Ovary (tissue), 3 donors: ENCODE measurements at regions not wholly inside any gene's neighbourhood (a gene's known extent, or its start where the extent isn't known, plus 50 kb on each side); places are given as distances from the start of the nearest gene placed in this dataset.

Source experiments
- CTCF ChIP-seq, 3 donors: fragments of 450-650 bp in 2 of 3; fragments of 200-600 bp in 1 of 3; IDR thresholded peaks; one replicate each; pipeline versions ENCODE4 v1.5.1 to v1.8.0; 2016 to 2022; ENCODE audit warnings: antibody characterized with exemption in 3 of 3, mild to moderate bottlenecking in 1 of 3
- EP300 ChIP-seq: sonication (generic); formaldehyde crosslinking; IDR thresholded peaks from one replicate; pipeline ENCODE4 v1.6.1; 2017; ENCODE audit warnings: antibody characterized with exemption
- POLR2A ChIP-seq: fragments of 450-650 bp; IDR thresholded peaks from one replicate; pipeline ENCODE4 v1.6.1; 2017; ENCODE audit warnings: antibody characterized with exemption, mild to moderate bottlenecking, moderate library complexity
- donor health status: DM: no; HTN: no; CAD: no.

- TF ChIP-seq POLR2A (no peak), CTCF (IDR thresholded peaks at IDR 0.05) (no peak), EP300 (no peak)
These were observed 417.0 kb upstream of the AGTR1 start for GRCh38 chr3:148280623-148281242.
